ENCODE measurements at regions not wholly inside any gene's neighbourhood (a gene's known extent, or its start where the extent isn't known, plus 50 kb on each side); places are given as distances from the start of the nearest gene placed in this dataset.

GRCh38 chr5:58069846-58070245 lies 390.0 kb downstream of the PLK2 start:
- DNase-seq (ENCODE audit: low read depth): no peak
- no peak for TF ChIP-seq CTCF (conservative IDR thresholded peaks at IDR 0.05; ENCODE audit: low read depth, low read length)
- H3K4me3 ChIP-seq (ENCODE audit: low read depth, low read length): no peak overlapping the region

- no peak for TF ChIP-seq CTCF (conservative IDR thresholded peaks at IDR 0.05; ENCODE audit: low read depth, low read length)
- H3K4me3 ChIP-seq (ENCODE audit: low read depth, low read length): no peak overlapping the region
- DNase-seq (ENCODE audit: low read depth): no peak
These were observed 390.7 kb downstream of the PLK2 start for GRCh38 chr5:58069016-58069705.

GRCh38 chr5:58066557-58066956 lies 393.3 kb downstream of the PLK2 start:
- no peak for TF ChIP-seq CTCF (conservative IDR thresholded peaks at IDR 0.05; ENCODE audit: low read depth, low read length)
- no peak for DNase-seq (ENCODE audit: low read depth)
- H3K4me3 ChIP-seq (ENCODE audit: low read depth, low read length): no peak overlapping the region

GRCh38 chr5:58066076-58066475 lies 393.8 kb downstream of the PLK2 start:
- no peak for TF ChIP-seq CTCF (conservative IDR thresholded peaks at IDR 0.05; ENCODE audit: low read depth, low read length)
- no peak for DNase-seq (ENCODE audit: low read depth)
- no peak overlapping the region for H3K4me3 ChIP-seq (ENCODE audit: low read depth, low read length)

- DNase-seq (ENCODE audit: low read depth): no peak
- H3K4me3 ChIP-seq (ENCODE audit: low read depth, low read length): no peak overlapping the region
- no peak for TF ChIP-seq CTCF (conservative IDR thresholded peaks at IDR 0.05; ENCODE audit: low read depth, low read length)
These were observed 395.1 kb downstream of the PLK2 start for GRCh38 chr5:58064801-58065200.

GRCh38 chr5:58060996-58061395 lies 398.9 kb downstream of the PLK2 start:
- TF ChIP-seq CTCF (conservative IDR thresholded peaks at IDR 0.05; ENCODE audit: low read depth, low read length): no peak
- no peak overlapping the region for H3K4me3 ChIP-seq (ENCODE audit: low read depth, low read length)
- DNase-seq (ENCODE audit: low read depth): peak; percentile 44

GRCh38 chr5:58057324-58057723 lies 402.6 kb downstream of the PLK2 start:
- no peak overlapping the region for H3K4me3 ChIP-seq (ENCODE audit: low read depth, low read length)
- TF ChIP-seq CTCF (conservative IDR thresholded peaks at IDR 0.05; ENCODE audit: low read depth, low read length): no peak
- no peak for DNase-seq (ENCODE audit: low read depth)
